Naive B cell (primary cell): ENCODE measurements at regions not wholly inside any gene's neighbourhood (a gene's known extent, or its start where the extent isn't known, plus 50 kb on each side); places are given as distances from the start of the nearest gene placed in this dataset.

Source experiments
- ATAC-seq, 2 donors: fragments of 150-1000 bp; cut with Tn5 transposase; 2 replicates each; pipeline ENCODE4 v1.10.0; 2021; ENCODE audit warnings: low read depth in 2 of 2, mild to moderate bottlenecking in 2 of 2, moderate library complexity in 2 of 2
- DNase-seq: peaks from one replicate; pipeline ENCODE4 v3.0.0; 2022
- H3K27ac Mint-ChIP-seq, 6 donors: one replicate each; pipeline ENCODE4 v1.8.0; 2020 to 2022; ENCODE audit warnings: mild to moderate bottlenecking in 6 of 6, mixed read lengths in 6 of 6, moderate library complexity in 5 of 6, inconsistent platforms in 2 of 6
- H3K27me3 Mint-ChIP-seq, 3 donors: one replicate each; pipeline ENCODE4 v1.8.0; 2021 to 2022; ENCODE audit warnings: mixed read lengths in 3 of 3, mild to moderate bottlenecking in 1 of 3
- H3K36me3 Mint-ChIP-seq, 2 donors: one replicate each; pipeline ENCODE4 v1.8.0; 2020 to 2022; ENCODE audit warnings: mixed read lengths in 2 of 2, inconsistent platforms in 1 of 2, mild to moderate bottlenecking in 1 of 2
- H3K4me1 Mint-ChIP-seq, 3 donors: one replicate each; pipeline ENCODE4 v1.8.0; 2020 to 2022; ENCODE audit warnings: mixed read lengths in 3 of 3, inconsistent platforms in 1 of 3, mild to moderate bottlenecking in 1 of 3, moderate library complexity in 1 of 3
- H3K4me3 Mint-ChIP-seq, 8 donors: one replicate each; pipeline ENCODE4 v1.8.0; 2020 to 2022; ENCODE audit warnings: mild to moderate bottlenecking in 8 of 8, mixed read lengths in 8 of 8, moderate library complexity in 8 of 8, inconsistent platforms in 2 of 8
- H3K9me3 Mint-ChIP-seq, 7 donors: one replicate each; pipeline ENCODE4 v1.8.0; 2020 to 2022; ENCODE audit warnings: mixed read lengths in 7 of 7, mild to moderate bottlenecking in 5 of 7, inconsistent platforms in 2 of 7, moderate library complexity in 1 of 7

- DNase-seq (no peak), ATAC-seq (no peak)
- Mint-ChIP-seq H3K4me1 (no peaks in the 10 kb centered on the region), H3K36me3 (no peaks in the 10 kb centered on the region), H3K27ac (peak overlapping the region in 1 of 6 donors; percentile 66), H3K9me3 (peaks cover 0 to 25% (median 6%) of the 10 kb centered on the region in 7 donors), H3K4me3 (no peak overlapping the region), H3K27me3 (peaks cover 0 to 8% (median 8%) of the 10 kb centered on the region in 3 donors)
These were observed 153.0 kb downstream of the ICOS start for GRCh38 chr2:204089574-204089973.

DNA sequence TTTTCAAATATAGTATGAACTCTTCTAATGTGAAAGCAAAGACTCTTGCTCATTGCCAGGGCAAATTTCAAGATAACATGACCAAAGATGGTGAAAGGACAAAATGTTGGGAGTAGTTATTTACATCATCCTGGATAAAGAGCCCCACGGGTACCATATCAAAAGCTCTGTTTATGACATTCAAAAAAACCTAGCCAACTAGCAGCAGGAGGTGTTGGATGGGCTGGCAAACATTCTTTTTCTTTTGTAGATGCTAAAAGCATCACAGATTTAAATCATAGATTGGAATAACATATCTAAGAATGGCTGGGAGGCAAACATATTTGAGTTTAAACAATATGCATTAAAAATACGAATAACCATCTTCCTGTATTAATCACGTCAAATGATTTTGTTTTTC is 153.5 kb downstream of the ICOS start:
- ATAC-seq (no peak), DNase-seq (no peak)
- Mint-ChIP-seq H3K4me3 (no peak overlapping the region), H3K4me1 (no peaks in the 10 kb centered on the region), H3K36me3 (no peaks in the 10 kb centered on the region), H3K9me3 (peaks cover 0 to 29% (median 6%) of the 10 kb centered on the region in 7 donors), H3K27ac (peak overlapping the region in 1 of 6 donors; percentile 66), H3K27me3 (peaks cover 0 to 8% (median 4%) of the 10 kb centered on the region in 3 donors)

DNA sequence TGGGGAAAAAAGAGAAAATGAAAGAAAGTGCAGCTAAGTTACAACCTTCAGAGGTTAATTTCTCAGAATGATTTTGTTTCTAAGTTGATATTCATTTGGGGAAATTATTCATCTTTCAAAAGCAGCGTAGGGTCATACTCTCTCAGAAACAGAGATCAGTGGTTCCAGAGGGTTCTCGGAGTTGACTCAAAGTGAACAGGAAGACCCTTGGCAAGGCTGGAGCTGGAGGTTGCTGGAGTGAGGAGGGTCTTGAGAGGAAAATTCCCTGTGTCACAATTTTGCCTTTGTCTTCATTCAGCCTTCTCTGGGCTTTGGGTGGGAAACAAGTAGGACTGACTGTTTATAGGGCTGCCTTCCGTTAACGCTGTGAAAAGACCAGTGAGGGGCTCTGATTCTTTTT is 168.2 kb downstream of the ICOS start:
- Mint-ChIP-seq H3K4me1 (peaks cover 0 to 4% (median 0%) of the 10 kb centered on the region in 3 donors), H3K27me3 (peaks cover 10 to 14% (median 12%) of the 10 kb centered on the region in 3 donors), H3K27ac (no peak overlapping the region), H3K4me3 (no peak overlapping the region), H3K9me3 (no peaks in the 10 kb centered on the region), H3K36me3 (no peaks in the 10 kb centered on the region)
- DNase-seq, result no peak
- ATAC-seq, result no peak

DNA sequence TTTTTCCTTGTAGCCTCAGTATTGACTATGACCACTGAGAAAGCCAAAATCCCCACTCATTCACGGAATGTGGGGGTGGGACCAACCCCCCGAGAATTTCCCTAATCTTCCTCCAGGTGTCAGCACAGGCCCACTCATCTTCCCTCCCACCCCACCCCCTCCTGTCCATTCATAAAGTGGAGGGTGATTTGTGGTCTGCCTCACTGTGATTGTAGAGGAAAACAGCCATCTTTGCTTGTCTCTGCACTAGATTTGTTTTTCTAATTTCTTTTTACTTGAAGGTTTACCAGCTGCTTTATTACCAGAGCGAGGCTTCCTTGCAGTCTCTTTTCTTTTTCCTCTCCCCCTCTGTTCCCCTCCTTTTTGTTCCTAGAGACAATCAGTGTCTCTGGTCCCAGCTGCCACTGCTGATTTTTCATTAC is 171.8 kb downstream of the ICOS start:
- no peaks in the 10 kb centered on the region for H3K9me3 Mint-ChIP-seq
- H3K27ac Mint-ChIP-seq, result no peak overlapping the region
- DNase-seq, result no peak
- no peak overlapping the region for H3K4me3 Mint-ChIP-seq
- H3K4me1 Mint-ChIP-seq, result peaks cover 6 to 18% (median 7%) of the 10 kb centered on the region in 3 donors
- H3K36me3 Mint-ChIP-seq, result no peaks in the 10 kb centered on the region
- peaks cover 25 to 42% (median 28%) of the 10 kb centered on the region in 3 donors for H3K27me3 Mint-ChIP-seq
- no peak for ATAC-seq

DNA sequence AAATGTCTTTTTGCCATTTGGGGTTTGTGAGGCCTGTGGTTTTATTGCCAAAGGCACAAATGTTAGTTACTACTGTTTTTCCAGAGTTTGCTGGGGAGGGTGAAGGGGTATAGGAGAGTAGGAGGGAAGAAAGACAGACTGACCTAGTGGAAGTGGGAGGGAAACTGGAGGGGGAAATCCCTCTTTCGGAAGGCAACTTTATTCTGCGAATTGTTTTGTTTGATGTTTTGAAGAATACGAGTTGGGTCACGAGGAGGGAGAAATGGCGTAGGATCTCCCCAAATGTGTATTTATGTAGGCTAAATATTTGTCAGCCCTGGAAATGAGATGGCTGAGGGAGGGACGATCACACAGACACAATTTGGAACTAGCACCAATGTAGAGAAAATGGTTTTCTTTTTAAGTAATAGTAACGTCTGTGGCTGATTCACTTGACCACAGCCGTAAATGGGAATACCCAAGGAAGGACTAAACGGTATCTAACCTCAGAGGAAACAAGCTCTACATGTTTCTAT is 172.3 kb downstream of the ICOS start:
- Mint-ChIP-seq H3K27ac (peak overlapping the region in 2 of 6 donors; percentile 4 to 57), H3K4me3 (no peak overlapping the region), H3K4me1 (peaks cover 6 to 18% (median 7%) of the 10 kb centered on the region in 3 donors), H3K9me3 (no peaks in the 10 kb centered on the region), H3K27me3 (peaks cover 25 to 44% (median 30%) of the 10 kb centered on the region in 3 donors), H3K36me3 (no peaks in the 10 kb centered on the region)
- DNase-seq (no peak), ATAC-seq (no peak)

DNA sequence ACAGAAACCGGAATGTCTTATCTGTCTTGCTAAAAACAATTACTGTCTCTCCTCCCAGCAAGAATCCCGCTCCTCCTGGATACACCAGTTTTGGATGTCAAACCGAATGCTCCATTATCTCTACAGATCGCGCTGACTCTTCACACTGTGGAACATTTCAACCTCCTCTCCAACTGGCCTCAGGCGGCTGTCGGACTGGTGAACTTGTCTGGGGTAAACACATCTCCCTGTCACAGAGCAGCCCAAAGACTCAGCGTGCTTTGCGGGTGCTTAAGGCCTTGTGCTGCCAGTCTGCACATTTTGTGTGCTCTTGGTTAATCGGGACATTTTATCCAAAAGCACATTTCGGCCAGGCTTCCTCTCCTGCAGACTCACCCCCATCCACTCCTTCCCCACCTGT is 173.1 kb downstream of the ICOS start:
- peaks cover 25 to 50% (median 34%) of the 10 kb centered on the region in 3 donors for H3K27me3 Mint-ChIP-seq
- peaks cover 6 to 18% (median 7%) of the 10 kb centered on the region in 3 donors for H3K4me1 Mint-ChIP-seq
- no peak overlapping the region for H3K27ac Mint-ChIP-seq
- no peak for ATAC-seq
- no peak overlapping the region for H3K4me3 Mint-ChIP-seq
- no peak for DNase-seq
- no peaks in the 10 kb centered on the region for H3K36me3 Mint-ChIP-seq
- H3K9me3 Mint-ChIP-seq, result no peaks in the 10 kb centered on the region

DNA sequence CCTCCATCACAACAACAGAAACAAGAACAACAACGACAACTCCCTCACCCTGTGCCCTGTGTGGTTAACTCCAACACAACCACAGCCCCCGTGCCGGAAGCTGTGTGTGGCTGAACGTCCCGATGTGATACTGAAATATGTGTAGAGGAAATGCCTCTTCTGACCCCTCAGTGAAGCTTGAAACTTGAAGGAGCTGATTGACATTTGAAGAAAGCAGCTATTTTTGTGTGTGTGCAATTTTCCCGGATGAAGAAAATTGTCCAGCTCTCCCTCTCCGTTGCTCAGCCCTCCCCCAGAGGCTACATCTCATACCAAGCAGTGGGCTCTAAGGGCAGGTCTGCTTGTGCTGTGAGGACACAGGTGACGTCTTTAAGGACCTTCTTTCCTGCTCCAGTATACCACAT is 173.8 kb downstream of the ICOS start:
- H3K4me1 Mint-ChIP-seq, result peaks cover 6 to 18% (median 7%) of the 10 kb centered on the region in 3 donors
- ATAC-seq (peak in 1 of 2 donors; percentile 52), DNase-seq (no peak)
- peaks cover 25 to 50% (median 34%) of the 10 kb centered on the region in 3 donors for H3K27me3 Mint-ChIP-seq
- H3K4me3 Mint-ChIP-seq, result peak overlapping the region in 5 of 8 donors; percentile 4 to 42 (median 24)
- no peaks in the 10 kb centered on the region for H3K9me3 Mint-ChIP-seq
- H3K36me3 Mint-ChIP-seq, result no peaks in the 10 kb centered on the region
- H3K27ac Mint-ChIP-seq, result no peak overlapping the region

DNA sequence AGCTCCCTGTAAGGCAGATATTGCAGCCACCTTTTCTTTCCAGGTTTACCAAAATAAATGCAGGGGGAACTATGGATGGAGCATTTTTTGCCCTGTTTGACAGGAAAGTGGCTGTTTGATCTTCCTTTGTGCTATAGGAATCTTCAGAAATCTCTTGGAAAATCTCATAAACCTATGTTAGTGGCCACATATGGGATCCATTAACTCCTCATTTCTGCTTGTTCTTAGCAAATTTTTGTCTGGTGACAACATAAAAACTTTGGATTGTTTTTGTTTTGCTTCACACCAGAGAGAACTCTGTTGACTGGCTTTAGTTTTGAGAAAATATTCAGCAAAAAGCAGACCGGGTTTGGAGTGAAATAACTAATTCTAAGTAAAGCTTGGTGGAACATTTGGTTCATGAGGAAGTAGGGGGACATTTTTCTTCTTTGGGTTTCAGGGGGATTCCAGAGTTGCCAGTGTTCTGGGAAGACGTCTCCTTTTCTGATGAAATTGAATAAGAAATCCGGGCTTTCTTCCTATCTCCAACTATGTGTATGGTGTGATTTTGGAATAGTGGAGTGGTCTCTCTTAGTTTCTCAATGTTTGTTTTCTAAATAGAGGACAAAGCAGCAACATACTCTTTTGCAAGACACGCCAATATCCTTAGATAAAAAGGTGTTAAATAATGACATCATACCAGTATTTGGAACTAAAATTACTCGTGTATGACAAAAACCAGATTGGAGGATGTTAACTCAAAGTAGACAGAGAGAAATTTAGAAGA is 174.4 kb downstream of the ICOS start:
- peaks cover 6 to 18% (median 7%) of the 10 kb centered on the region in 3 donors for H3K4me1 Mint-ChIP-seq
- no peaks in the 10 kb centered on the region for H3K9me3 Mint-ChIP-seq
- ATAC-seq, result no peak
- no peaks in the 10 kb centered on the region for H3K36me3 Mint-ChIP-seq
- H3K27me3 Mint-ChIP-seq, result peaks cover 25 to 50% (median 34%) of the 10 kb centered on the region in 3 donors
- DNase-seq, result no peak
- peak overlapping the region in 2 of 8 donors; percentile 4 to 36 for H3K4me3 Mint-ChIP-seq
- H3K27ac Mint-ChIP-seq, result peak overlapping the region in 2 of 6 donors; percentile 7 to 9

DNA sequence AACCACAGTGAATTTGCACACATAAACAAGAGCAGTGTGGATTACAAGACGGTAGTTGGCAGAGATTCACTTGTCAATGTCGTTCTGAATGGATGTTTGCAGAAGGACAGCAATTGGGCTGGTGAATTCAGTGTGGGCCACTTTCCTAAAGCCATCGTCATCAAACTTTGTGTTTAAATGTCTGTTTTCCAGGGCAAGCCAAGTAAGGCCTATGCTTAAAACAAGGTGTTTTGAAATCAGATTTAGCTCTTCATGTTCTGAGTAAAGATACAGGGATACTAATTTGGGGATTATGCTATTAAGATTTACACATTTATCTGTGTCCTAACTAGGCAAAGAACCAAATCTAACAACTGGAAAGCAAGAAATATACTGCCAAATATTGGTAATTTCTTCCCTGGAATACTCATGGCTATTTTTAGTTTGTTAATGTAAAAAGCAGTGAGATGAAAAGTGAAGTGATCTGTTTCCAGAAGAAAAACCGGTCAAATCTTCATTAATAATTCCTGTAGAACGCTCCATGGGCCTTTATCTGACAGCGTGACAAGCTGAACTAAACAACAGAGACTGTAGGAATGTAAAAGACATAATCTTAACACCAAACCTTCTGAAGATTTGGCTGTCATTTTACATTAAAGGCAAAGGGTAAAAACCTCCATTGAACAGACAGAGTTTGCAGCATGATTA is 175.7 kb downstream of the ICOS start:
- Mint-ChIP-seq H3K27me3 (peaks cover 25 to 50% (median 34%) of the 10 kb centered on the region in 3 donors), H3K9me3 (no peaks in the 10 kb centered on the region), H3K4me3 (no peak overlapping the region), H3K36me3 (no peaks in the 10 kb centered on the region), H3K4me1 (peaks cover 6 to 18% (median 7%) of the 10 kb centered on the region in 3 donors), H3K27ac (no peak overlapping the region)
- no peak for ATAC-seq
- no peak for DNase-seq

- ATAC-seq, result no peak
- H3K9me3 Mint-ChIP-seq, result no peaks in the 10 kb centered on the region
- DNase-seq, result no peak
These were observed 178.0 kb downstream of the ICOS start for GRCh38 chr2:204114295-204115136.

DNA sequence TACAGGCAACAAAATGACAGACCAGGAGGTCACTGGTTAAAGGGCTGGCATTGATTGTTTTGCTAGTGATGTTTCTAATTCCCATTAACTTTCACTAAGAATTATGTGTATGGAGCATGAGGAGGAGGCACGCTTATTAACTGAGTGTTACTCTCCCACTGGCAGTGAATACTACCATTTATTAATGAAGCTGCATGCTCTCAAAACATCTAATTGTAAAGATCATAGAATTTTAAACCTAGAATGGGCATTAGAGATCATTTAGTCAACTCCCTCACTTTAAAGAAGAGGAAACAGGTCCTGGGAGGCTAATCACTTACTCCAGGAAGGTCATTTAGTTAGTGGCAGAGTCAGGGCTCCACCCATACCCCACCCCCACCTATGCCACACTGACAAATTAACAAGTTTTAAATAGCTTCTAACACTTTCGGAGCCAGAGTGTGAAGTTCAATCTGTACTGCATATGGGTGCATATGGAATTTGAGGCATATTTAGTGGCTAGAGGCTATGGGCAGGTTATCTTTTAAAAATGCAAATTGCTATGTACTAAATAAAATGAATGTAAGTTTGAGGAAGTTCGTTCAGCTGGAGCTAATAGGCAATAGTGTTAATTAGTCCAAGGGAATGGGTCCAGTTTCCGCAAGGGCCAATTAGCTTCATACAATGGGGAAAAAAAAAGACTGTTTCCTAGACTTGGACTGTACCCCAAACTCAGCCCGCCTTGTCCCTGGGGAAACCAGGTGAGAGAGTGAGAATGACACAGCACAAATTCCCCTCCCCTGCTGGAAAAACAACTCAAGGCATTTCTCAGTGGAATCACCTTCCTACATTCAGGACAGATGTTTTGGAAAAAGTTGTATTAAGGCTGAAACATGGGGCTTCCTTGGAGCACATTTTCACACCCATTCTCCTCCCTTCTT is 178.8 kb downstream of the ICOS start:
- H3K9me3 Mint-ChIP-seq, result no peaks in the 10 kb centered on the region
- H3K36me3 Mint-ChIP-seq, result no peaks in the 10 kb centered on the region
- H3K27me3 Mint-ChIP-seq, result peaks cover 9 to 34% (median 21%) of the 10 kb centered on the region in 3 donors
- peaks cover 1 to 8% (median 4%) of the 10 kb centered on the region in 3 donors for H3K4me1 Mint-ChIP-seq
- no peak overlapping the region for H3K4me3 Mint-ChIP-seq
- no peak overlapping the region for H3K27ac Mint-ChIP-seq
- ATAC-seq, result no peak
- DNase-seq, result no peak

More at GRCh38 chr2:204114295-204115136, 178.0 kb downstream of the ICOS start:
- H3K4me1 Mint-ChIP-seq, result peaks cover 6 to 17% (median 7%) of the 10 kb centered on the region in 3 donors
- peaks cover 18 to 42% (median 25%) of the 10 kb centered on the region in 3 donors for H3K27me3 Mint-ChIP-seq
- no peak overlapping the region for H3K4me3 Mint-ChIP-seq
- H3K27ac Mint-ChIP-seq, result no peak overlapping the region
- no peaks in the 10 kb centered on the region for H3K36me3 Mint-ChIP-seq

DNA sequence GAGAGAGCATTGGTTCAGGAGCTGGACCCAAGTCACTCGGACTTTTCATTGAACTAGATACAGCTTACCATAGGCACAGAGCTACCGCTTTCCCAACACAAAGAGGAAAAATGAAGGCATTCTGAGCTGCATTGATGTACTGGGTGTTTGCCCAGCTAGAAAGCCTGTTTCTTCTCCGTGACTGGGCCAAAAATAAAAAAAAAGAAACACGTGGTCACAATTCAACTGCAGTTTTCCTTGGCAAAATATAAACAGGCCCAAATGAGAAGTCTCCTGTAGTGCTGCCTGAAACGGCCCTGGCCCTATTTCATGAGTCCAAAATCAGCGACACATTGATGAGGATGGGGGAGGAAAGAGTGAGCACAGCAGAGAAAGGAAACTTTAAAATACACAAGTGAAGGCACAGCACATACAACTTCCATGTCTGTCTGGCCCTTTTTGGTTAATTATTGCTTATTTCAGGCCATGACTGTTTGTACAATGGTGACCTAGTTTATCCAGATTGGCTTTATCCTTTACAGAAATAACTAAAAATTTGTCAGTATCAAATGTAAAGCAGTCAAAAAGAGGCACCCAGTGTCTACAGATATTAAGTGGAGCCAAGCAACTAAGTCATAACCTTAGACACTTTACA is 179.7 kb downstream of the ICOS start:
- Mint-ChIP-seq H3K27ac (no peak overlapping the region), H3K9me3 (no peaks in the 10 kb centered on the region), H3K36me3 (no peaks in the 10 kb centered on the region), H3K27me3 (peaks cover under 1 to 33% (median 20%) of the 10 kb centered on the region in 3 donors), H3K4me1 (no peaks in the 10 kb centered on the region), H3K4me3 (no peak overlapping the region)
- ATAC-seq, result no peak
- DNase-seq, result no peak
